ENCODE measurements at regions not wholly inside any gene's neighbourhood (a gene's known extent, or its start where the extent isn't known, plus 50 kb on each side); places are given as distances from the start of the nearest gene placed in this dataset.

DNA sequence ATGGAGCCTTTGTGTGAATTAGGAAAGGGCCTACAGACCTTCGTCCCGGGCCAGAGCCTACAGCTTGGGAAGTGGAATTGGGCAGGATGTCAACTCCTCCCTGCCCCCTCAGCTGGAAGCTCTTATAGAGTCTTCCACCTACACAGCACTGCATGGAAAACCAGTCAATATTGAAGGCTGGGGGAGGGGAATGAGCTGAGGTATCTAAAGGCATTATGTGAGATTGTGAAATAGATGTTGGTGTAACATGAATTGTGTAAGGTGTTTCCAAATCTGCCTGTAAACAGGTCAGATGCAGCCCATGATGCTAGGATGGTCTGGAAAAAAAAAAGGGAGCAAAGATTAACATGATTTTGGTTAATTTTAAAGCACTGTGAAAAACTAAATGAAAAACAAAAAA is 433.5 kb upstream of the POU3F3 start:
- Histone ChIP-seq H3K27ac (no peak overlapping the region), H3K36me3 (no peaks in the 10 kb centered on the region), H3K4me3 (no peak overlapping the region), H3K4me1 (no peaks in the 10 kb centered on the region), H3K27me3 (no peaks in the 10 kb centered on the region), H3K9me3 (no peaks in the 10 kb centered on the region)
- ATAC-seq (no peak), DNase-seq (no peak)
- intact Hi-C loops (cut with DNase I) = no loop called here
- TF ChIP-seq, protein P1, sequence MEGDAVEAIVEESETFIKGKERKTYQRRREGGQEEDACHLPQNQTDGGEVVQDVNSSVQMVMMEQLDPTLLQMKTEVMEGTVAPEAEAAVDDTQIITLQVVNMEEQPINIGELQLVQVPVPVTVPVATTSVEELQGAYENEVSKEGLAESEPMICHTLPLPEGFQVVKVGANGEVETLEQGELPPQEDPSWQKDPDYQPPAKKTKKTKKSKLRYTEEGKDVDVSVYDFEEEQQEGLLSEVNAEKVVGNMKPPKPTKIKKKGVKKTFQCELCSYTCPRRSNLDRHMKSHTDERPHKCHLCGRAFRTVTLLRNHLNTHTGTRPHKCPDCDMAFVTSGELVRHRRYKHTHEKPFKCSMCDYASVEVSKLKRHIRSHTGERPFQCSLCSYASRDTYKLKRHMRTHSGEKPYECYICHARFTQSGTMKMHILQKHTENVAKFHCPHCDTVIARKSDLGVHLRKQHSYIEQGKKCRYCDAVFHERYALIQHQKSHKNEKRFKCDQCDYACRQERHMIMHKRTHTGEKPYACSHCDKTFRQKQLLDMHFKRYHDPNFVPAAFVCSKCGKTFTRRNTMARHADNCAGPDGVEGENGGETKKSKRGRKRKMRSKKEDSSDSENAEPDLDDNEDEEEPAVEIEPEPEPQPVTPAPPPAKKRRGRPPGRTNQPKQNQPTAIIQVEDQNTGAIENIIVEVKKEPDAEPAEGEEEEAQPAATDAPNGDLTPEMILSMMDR (IDR thresholded peaks at IDR 0.05) = no peak

DNA sequence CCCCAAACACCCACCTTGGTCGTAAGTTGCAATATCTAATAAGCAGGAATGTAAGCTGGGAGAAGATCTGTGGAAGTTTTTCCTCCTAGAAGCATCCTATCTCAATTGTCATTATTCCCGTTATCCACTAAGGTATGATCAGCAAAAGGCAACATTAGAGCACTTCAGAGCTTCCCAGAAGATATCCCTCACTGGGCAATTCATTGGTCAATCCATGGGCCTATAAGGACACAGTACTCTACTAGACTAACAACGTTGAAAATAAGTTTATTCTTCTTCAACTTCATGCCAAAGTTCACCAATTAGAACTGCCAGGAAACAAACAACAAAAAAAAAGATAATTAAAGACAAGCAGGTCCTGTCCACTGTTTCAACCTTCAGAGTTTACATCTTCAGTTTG is 433.0 kb upstream of the POU3F3 start:
- H3K27ac ChIP-seq = no peak overlapping the region
- peaks cover 0 to 4% of the 10 kb centered on the region in 2 donors for H3K27me3 ChIP-seq
- no peaks in the 10 kb centered on the region for H3K4me1 ChIP-seq
- TF ChIP-seq, protein P1 (IDR thresholded peaks at IDR 0.05) = no peak
- intact Hi-C loops (cut with DNase I) = no loop called here
- H3K36me3 ChIP-seq = no peaks in the 10 kb centered on the region
- H3K9me3 ChIP-seq = no peaks in the 10 kb centered on the region
- H3K4me3 ChIP-seq = no peak overlapping the region
- ATAC-seq (no peak), DNase-seq (no peak)

DNA sequence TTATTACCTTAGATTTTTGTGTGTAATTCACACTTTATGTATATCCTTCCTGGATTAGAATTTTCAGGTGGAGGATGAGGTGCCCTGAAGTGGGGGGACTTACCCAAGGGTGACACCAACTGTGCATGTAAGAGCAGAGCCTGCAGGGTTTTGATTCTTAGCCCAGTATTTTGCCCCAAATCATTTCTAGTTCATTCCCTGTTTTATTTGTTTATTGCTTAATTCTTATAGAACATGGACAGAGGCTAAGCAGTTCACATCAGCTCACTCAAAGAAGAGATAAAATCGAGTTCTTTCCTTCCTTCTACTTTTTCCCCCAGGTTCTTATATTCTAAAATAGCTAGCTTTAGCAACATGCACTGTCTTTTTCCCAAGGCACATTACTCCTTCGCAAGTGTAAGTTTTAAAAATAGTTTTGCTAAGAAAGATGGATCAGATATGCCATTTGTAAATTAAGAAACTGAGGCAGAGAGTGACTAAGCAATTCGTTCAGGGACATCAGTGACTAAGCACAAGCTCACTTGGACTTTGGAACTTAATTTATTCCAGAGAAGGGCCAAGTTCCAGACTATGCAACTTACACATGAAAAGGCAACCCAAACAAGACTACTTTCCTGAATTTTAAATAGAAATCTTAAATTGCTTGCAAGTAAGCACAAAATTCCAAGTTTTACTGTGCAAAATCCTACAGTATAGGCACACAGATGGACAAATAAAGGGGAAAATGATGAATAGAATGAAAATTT is 427.9 kb upstream of the POU3F3 start:
- intact Hi-C loops (cut with DNase I) = no loop called here
- peaks cover 0 to 8% of the 10 kb centered on the region in 2 donors for H3K27me3 ChIP-seq
- H3K9me3 ChIP-seq = no peaks in the 10 kb centered on the region
- TF ChIP-seq, protein P1 (IDR thresholded peaks at IDR 0.05) = no peak
- no peaks in the 10 kb centered on the region for H3K36me3 ChIP-seq
- H3K27ac ChIP-seq = no peak overlapping the region
- no peak overlapping the region for H3K4me3 ChIP-seq
- DNase-seq (no peak), ATAC-seq (no peak)
- H3K4me1 ChIP-seq = no peaks in the 10 kb centered on the region

DNA sequence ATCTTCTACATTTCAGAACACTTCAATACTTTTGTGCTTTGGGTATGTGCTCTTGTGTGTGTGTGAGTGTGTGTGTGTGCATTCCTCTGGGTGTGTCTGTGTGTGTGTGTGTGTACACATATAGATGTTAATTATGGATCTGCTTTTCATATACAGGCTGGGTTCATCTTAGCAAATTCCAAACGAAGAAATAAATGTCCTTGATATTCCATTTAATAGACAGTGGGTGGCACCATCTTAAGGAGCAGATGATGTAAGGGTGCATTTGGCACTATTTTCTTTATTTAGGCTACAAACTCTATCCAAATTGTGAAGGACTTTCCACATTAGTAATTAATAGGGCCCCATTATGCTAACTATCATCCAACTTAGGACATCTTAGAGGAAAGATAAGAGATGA is 425.8 kb upstream of the POU3F3 start:
- Histone ChIP-seq H3K27ac (no peak overlapping the region), H3K4me3 (no peak overlapping the region), H3K4me1 (no peaks in the 10 kb centered on the region), H3K27me3 (peaks cover 0 to 8% of the 10 kb centered on the region in 2 donors), H3K9me3 (no peaks in the 10 kb centered on the region), H3K36me3 (no peaks in the 10 kb centered on the region)
- intact Hi-C loops (cut with DNase I) = no loop called here
- TF ChIP-seq, protein P1 (IDR thresholded peaks at IDR 0.05) = no peak
- ATAC-seq (no peak), DNase-seq (no peak)

DNA sequence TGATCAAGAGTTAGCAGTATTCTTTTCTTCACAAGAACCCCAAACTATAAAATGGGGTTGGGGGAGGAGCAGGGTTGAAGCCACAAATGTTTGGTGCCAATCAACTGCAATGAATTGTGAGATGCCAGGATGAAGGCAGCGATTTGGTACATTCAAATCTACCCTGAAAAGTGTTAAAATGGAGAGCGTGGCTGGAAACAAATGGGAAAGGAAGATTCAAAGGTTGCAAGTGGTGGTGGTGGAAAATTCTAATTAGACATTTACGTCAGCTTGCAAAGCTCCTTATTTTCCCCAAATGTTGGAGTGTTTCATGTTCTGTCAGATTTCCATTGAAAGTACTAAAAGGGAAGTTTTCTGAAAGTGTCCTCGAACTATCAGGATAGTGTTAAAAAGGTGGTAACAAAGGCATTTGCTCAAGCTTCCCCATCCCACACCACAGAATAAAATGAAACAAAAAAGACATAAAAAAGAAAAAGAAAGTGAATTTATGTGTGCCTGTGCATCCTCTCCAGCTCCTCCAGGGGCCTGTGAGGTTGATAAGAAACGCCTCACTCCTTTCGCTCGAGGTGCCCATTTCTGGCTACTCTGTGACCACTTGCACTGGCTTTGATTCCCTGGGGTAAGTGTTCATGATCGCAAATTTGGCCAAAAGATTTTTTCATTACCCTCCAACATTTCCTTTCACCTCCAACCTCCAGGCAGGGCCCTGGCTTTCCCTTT is 424.1 kb upstream of the POU3F3 start:
- no peak for ATAC-seq
- intact Hi-C loops (cut with DNase I) = no loop called here
- no peak for DNase-seq

More for the DNA sequence above, 424.1 kb upstream of the POU3F3 start:
- Histone ChIP-seq H3K4me1 (peaks cover 0 to 4% of the 10 kb centered on the region in 2 donors), H3K9me3 (no peaks in the 10 kb centered on the region), H3K36me3 (no peaks in the 10 kb centered on the region), H3K27ac (no peak overlapping the region), H3K4me3 (no peak overlapping the region), H3K27me3 (peaks cover 0 to 20% of the 10 kb centered on the region in 2 donors)
- TF ChIP-seq, protein P1 (IDR thresholded peaks at IDR 0.05) = no peak

All from left lung (tissue), 4 donors.